Mesendoderm (in vitro differentiated cells): ENCODE measurements at regions not wholly inside any gene's neighbourhood (a gene's known extent, or its start where the extent isn't known, plus 50 kb on each side); places are given as distances from the start of the nearest gene placed in this dataset.

ENCODE experiments used
- DNase-seq: peaks from one replicate; pipeline ENCODE4 v3.0.0; 2013
- H2AK5ac ChIP-seq: 2 replicates; pipeline ENCODE4 v1.6.1; 2013; ENCODE audit warnings: low read length, inconsistent platforms
- H2BK120ac ChIP-seq: 2 replicates; pipeline ENCODE4 v1.6.1; 2013; ENCODE audit warnings: low read depth, mild to moderate bottlenecking, low read length, moderate library complexity, mixed read lengths
- H2BK15ac ChIP-seq: replicated peaks from 2 replicates; pipeline ENCODE4 v1.6.1; 2013; ENCODE audit warnings: low read depth, mild to moderate bottlenecking, moderate library complexity
- H2BK5ac ChIP-seq: 2 replicates; pipeline ENCODE4 v1.6.1; 2013; ENCODE audit warnings: low read length, inconsistent platforms
- H3K18ac ChIP-seq: 2 replicates; pipeline ENCODE4 v1.6.1; 2013; ENCODE audit warnings: mild to moderate bottlenecking, low read length, mixed read lengths
- H3K23ac ChIP-seq: one replicate; pipeline ENCODE4 v1.6.1; 2013; ENCODE audit warnings: low read length
- H3K27ac ChIP-seq: 2 replicates; pipeline ENCODE4 v1.5.1; 2013; ENCODE audit warnings: low read depth, mild to moderate bottlenecking, inconsistent platforms, low read length, moderate library complexity
- H3K27me3 ChIP-seq: 2 replicates; pipeline ENCODE4 v1.6.1; 2013; ENCODE audit warnings: low read length, control low read depth, mild to moderate bottlenecking, inconsistent platforms; ENCODE audit not compliant: insufficient read depth, poor library complexity
- H3K36me3 ChIP-seq: 2 replicates; pipeline ENCODE4 v1.6.1; 2013; ENCODE audit warnings: low read length, inconsistent platforms; ENCODE audit not compliant: control insufficient read depth, insufficient read depth
- H3K4ac ChIP-seq: one replicate; pipeline ENCODE4 v1.6.1; 2013; ENCODE audit warnings: low read depth, mild to moderate bottlenecking, low read length, moderate library complexity
- H3K4me1 ChIP-seq: 2 replicates; pipeline ENCODE4 v1.6.1; 2013; ENCODE audit warnings: low read depth, low read length, inconsistent platforms; ENCODE audit not compliant: control insufficient read depth
- H3K4me2 ChIP-seq: 2 replicates; pipeline ENCODE4 v1.6.1; 2013; ENCODE audit warnings: low read length
- H3K4me3 ChIP-seq: 2 replicates; pipeline ENCODE4 v1.5.1; 2013; ENCODE audit warnings: mild to moderate bottlenecking, low read length
- H3K56ac ChIP-seq: one replicate; pipeline ENCODE4 v1.6.1; 2013; ENCODE audit warnings: low read length
- H3K79me1 ChIP-seq: 2 replicates; pipeline ENCODE4 v1.6.1; 2013; ENCODE audit warnings: low read length, inconsistent platforms
- H3K79me2 ChIP-seq: 2 replicates; pipeline ENCODE4 v1.6.1; 2013; ENCODE audit warnings: mild to moderate bottlenecking, low read length; ENCODE audit not compliant: control insufficient read depth, insufficient read depth
- H3K9ac ChIP-seq: 2 replicates; pipeline ENCODE4 v1.6.1; 2013; ENCODE audit warnings: low read length, inconsistent platforms
- H4K5ac ChIP-seq: one replicate; pipeline ENCODE4 v1.6.1; 2013; ENCODE audit warnings: low read length
- H4K8ac ChIP-seq: one replicate; pipeline ENCODE4 v1.6.1; 2013; ENCODE audit warnings: low read depth, mild to moderate bottlenecking, control low read depth, low read length, moderate library complexity
- WGBS: extraction: QIAGEN DNeasy Blood & Tissue Kit; methylation state at CpG from one replicate; pipeline ENCODE4 v1.1.7; 2013; ENCODE audit warnings: low lambda C conversion rate, missing lambda C conversion rate; ENCODE audit not compliant: insufficient coverage; ENCODE audit errors: extremely low coverage; 5-methylcytosine and 5-hydroxymethylcytosine counted together

DNA sequence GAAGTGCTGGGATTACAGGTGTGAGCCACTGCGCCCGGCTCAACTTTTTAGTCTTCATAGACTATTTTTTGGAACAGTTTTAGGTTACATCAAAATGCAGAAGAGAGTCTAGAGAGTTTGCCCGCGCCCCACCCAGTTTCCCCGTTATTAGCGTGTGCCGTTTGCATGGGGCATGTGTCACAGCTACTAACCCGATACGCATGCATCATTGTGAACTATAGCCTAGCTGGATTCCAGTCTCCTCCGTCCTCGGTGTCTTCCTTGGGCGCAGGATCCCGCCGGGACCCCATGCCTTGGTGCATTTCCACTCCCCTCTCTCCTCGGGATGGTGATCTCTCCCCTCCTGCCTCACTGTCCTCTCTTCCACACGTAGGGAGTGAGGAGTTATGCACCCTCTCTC lies 85.5 kb upstream of the ADRA2C start:
- H4K5ac ChIP-seq = no peak overlapping the region
- H3K56ac ChIP-seq = no peak overlapping the region
- no CpG with 5 or more reads among the region's 16 CpGs for WGBS
- no peak overlapping the region for H2BK120ac ChIP-seq
- H3K4me1 ChIP-seq = no peaks in the 10 kb centered on the region
- no peak overlapping the region for H3K18ac ChIP-seq
- H3K79me2 ChIP-seq = no peaks in the 10 kb centered on the region
- H3K4me3 ChIP-seq = no peak overlapping the region
- no peak overlapping the region for H2BK5ac ChIP-seq
- no peak overlapping the region for H2BK15ac ChIP-seq
- H3K27ac ChIP-seq = no peak overlapping the region
- no peak overlapping the region for H4K8ac ChIP-seq
- H3K4ac ChIP-seq = no peak overlapping the region
- H3K36me3 ChIP-seq = no peaks in the 10 kb centered on the region
- no peaks in the 10 kb centered on the region for H3K27me3 ChIP-seq
- H3K23ac ChIP-seq = no peak overlapping the region
- H3K4me2 ChIP-seq = no peak overlapping the region
- no peak overlapping the region for H3K9ac ChIP-seq
- H2AK5ac ChIP-seq = no peak overlapping the region
- H3K79me1 ChIP-seq = no peaks in the 10 kb centered on the region
- no peak for DNase-seq

DNA sequence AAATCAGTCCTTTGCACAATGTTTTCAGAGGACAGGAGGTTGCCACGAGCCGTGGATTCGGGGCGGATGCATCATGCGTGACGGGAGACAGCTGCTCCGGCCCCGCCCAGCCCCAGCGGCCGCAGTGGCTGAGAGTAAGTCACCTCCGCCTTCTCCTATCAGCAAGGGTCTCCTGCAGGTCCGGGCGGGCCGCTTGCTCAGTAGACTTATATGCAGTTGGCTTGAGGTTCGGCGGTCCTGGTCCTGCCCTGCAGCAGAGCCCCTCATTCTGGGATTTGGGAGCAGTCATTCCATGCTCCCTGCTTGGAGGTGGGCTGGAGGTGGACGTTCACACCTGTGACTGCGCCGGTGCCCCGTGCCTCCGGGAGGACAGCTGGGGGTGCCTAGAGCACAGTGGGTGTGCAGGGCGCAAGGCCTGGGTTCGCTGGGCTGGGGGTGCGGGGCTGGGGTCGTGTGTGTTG lies 86.3 kb upstream of the ADRA2C start:
- no CpG with 5 or more reads among the region's 25 CpGs for WGBS
- H3K79me2 ChIP-seq = no peaks in the 10 kb centered on the region
- no peak overlapping the region for H4K8ac ChIP-seq

DNA sequence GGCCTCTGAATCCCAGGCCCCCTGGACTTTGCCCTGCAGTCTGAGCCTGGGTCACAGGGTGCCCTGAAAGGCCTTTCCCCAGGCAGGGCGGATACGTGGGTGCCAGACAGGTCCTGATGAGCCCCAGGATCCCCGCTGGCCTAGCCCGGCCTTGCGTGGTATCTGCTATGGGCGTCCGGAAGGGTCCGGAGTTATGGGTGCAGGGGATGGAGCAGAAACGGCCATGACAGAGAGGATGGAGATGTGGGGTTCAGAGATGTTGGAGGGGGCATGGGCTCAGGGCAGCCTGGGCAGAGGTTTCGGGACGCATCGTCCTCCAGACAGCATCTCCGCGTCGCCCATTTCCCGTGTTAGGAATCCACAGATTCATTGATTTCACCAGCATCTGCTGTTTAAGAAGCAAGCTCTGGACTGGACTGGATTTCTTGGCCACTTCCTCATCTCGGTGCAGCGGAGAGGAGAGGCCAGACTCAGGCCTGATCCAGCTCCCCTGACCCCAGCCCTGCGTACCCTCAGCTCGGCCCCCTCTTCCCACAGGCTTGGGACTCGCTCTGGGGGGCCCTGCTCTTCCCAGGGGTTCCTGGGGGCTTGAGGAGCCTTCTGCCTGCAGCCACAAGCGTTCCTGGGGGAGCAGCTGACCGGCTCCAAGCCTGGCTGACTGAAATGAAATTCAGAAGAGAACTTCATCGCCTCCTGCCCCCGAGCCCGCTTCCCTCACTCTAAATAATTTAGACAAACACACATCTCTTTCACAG lies 86.9 kb upstream of the ADRA2C start:
- H3K79me2 ChIP-seq = no peaks in the 10 kb centered on the region
- H3K56ac ChIP-seq = no peak overlapping the region
- no CpG with 5 or more reads among the region's 26 CpGs for WGBS
- no peaks in the 10 kb centered on the region for H3K4me1 ChIP-seq
- no peak overlapping the region for H4K5ac ChIP-seq
- H3K18ac ChIP-seq = no peak overlapping the region
- no peaks in the 10 kb centered on the region for H3K27me3 ChIP-seq
- no peak overlapping the region for H2BK120ac ChIP-seq
- no peak for DNase-seq
- H2BK5ac ChIP-seq = no peak overlapping the region
- H4K8ac ChIP-seq = no peak overlapping the region
- no peak overlapping the region for H2BK15ac ChIP-seq
- no peak overlapping the region for H3K23ac ChIP-seq
- no peak overlapping the region for H3K4me3 ChIP-seq
- no peaks in the 10 kb centered on the region for H3K36me3 ChIP-seq
- no peak overlapping the region for H2AK5ac ChIP-seq
- H3K4ac ChIP-seq = no peak overlapping the region
- H3K9ac ChIP-seq = no peak overlapping the region
- H3K27ac ChIP-seq = no peak overlapping the region
- no peak overlapping the region for H3K4me2 ChIP-seq
- no peaks in the 10 kb centered on the region for H3K79me1 ChIP-seq

More for the DNA sequence above, 86.3 kb upstream of the ADRA2C start:
- H3K56ac ChIP-seq = no peak overlapping the region
- no peaks in the 10 kb centered on the region for H3K27me3 ChIP-seq
- no peak overlapping the region for H4K5ac ChIP-seq
- no peak overlapping the region for H2BK15ac ChIP-seq
- no peaks in the 10 kb centered on the region for H3K79me1 ChIP-seq
- H3K18ac ChIP-seq = no peak overlapping the region
- H2AK5ac ChIP-seq = no peak overlapping the region
- H3K4ac ChIP-seq = no peak overlapping the region
- H3K4me2 ChIP-seq = no peak overlapping the region
- H3K4me1 ChIP-seq = no peaks in the 10 kb centered on the region
- no peak for DNase-seq
- no peak overlapping the region for H2BK120ac ChIP-seq
- no peak overlapping the region for H3K4me3 ChIP-seq
- H3K27ac ChIP-seq = no peak overlapping the region
- no peak overlapping the region for H3K9ac ChIP-seq
- H3K36me3 ChIP-seq = no peaks in the 10 kb centered on the region
- no peak overlapping the region for H3K23ac ChIP-seq
- H2BK5ac ChIP-seq = no peak overlapping the region

DNA sequence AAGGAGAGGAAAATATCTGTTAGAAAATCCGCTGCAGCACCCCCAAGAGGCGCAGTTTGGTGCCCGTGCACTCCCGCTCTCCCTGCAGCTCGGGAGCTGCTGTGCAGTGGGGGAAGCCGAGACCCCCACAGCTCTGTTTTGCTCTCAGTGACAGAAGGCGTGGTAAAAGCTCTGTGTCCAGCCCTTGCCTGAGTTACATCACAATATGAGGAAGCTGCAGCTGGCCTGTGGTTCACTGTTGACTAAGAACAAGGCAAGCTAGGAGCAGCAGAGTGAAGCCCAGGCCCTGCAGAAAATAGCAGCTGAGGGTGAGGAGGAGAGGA lies 88.5 kb upstream of the ADRA2C start:
- no peak overlapping the region for H3K4me3 ChIP-seq
- H2AK5ac ChIP-seq = no peak overlapping the region
- no peaks in the 10 kb centered on the region for H3K79me1 ChIP-seq
- no peak overlapping the region for H2BK5ac ChIP-seq
- H3K18ac ChIP-seq = no peak overlapping the region
- no peak overlapping the region for H4K5ac ChIP-seq
- H3K4me2 ChIP-seq = no peak overlapping the region
- no peak overlapping the region for H3K23ac ChIP-seq
- H3K27me3 ChIP-seq = no peaks in the 10 kb centered on the region
- H3K79me2 ChIP-seq = no peaks in the 10 kb centered on the region
- no peaks in the 10 kb centered on the region for H3K4me1 ChIP-seq
- no CpG with 5 or more reads among the region's 7 CpGs for WGBS
- no peak overlapping the region for H3K27ac ChIP-seq
- no peak overlapping the region for H3K9ac ChIP-seq
- no peak overlapping the region for H2BK15ac ChIP-seq
- H3K4ac ChIP-seq = no peak overlapping the region
- H2BK120ac ChIP-seq = no peak overlapping the region
- no peak overlapping the region for H3K56ac ChIP-seq
- DNase-seq = no peak
- H4K8ac ChIP-seq = no peak overlapping the region
- H3K36me3 ChIP-seq = no peaks in the 10 kb centered on the region

DNA sequence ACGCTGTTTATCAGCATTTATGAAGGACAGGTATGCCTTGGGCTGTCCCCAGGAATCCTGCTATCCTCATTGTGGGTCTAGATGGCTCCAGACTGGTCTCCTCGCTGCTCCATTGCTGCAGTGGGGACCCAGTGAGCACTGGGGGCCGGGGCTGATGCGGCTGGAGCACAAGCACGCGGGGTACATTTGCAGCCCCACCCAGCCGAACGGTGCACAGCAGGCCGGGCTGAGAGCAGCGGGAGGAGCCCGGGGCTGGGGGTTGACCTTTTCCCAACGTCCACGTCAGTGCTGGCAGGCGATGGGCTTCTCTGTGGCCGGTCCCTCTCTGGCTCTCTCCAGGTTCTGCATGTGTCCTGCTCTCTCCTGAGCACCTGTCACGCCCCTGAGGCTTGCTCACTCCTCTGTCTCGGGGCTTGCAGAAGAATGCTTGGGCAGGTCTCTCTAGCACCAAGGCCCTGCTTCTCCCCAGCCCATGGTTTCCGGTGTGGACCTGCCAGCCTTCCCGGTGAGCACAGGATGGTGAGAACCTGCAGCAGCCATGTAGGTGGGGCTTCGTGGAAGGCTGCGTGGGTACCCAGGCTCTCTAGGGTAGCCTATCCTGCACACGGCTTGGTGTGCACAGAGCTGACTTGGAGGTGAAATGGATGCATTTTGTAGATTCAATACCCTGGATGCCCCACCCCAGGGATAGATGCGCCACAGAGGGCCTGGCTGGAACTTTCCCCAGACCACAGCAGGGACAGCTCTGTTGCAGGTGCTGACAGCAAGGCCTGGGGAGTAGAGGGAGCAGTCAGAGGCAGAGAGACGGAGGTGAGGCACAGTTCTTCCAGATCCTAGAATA lies 89.1 kb upstream of the ADRA2C start:
- Histone ChIP-seq H3K79me1 (no peaks in the 10 kb centered on the region), H3K4me2 (no peak overlapping the region), H3K36me3 (no peaks in the 10 kb centered on the region), H4K5ac (no peak overlapping the region), H3K9ac (no peak overlapping the region), H3K4me3 (no peak overlapping the region), H3K56ac (no peak overlapping the region), H4K8ac (no peak overlapping the region), H3K79me2 (no peaks in the 10 kb centered on the region), H3K27me3 (no peaks in the 10 kb centered on the region), H3K4ac (no peak overlapping the region), H2AK5ac (no peak overlapping the region), H2BK15ac (no peak overlapping the region), H3K27ac (no peak overlapping the region), H3K18ac (no peak overlapping the region), H2BK120ac (no peak overlapping the region), H2BK5ac (no peak overlapping the region), H3K23ac (no peak overlapping the region), H3K4me1 (no peaks in the 10 kb centered on the region)
- DNase-seq = no peak
- WGBS = no CpG with 5 or more reads among the region's 24 CpGs
